ENCODE measurements at regions not wholly inside any gene's neighbourhood (a gene's known extent, or its start where the extent isn't known, plus 50 kb on each side); places are given as distances from the start of the nearest gene placed in this dataset.
"Not testable (repeated sequence)": the region's sequence is repeated elsewhere in the genome, so short reads cannot be mapped to it uniquely, and the experiment has no call there.

- TF ChIP-seq CTCF (IDR thresholded peaks at IDR 0.05 in 8 of 11, conservative IDR thresholded peaks at IDR 0.05 in 3 of 11) = no peak
- no peak for TF ChIP-seq POLR2AphosphoS5 (IDR thresholded peaks at IDR 0.05)
- TF ChIP-seq POLR2A (IDR thresholded peaks at IDR 0.05) = no peak
- Histone ChIP-seq H3K36me3 (no peaks in the 10 kb centered on the region), H3K4me3 (no peak overlapping the region), H3K27me3 (replicated peaks in 1 of 7) (no peaks in the 10 kb centered on the region), H3K9me3 (no peaks in the 10 kb centered on the region), H3K4me1 (peaks cover 0 to 4% (median 0%) of the 10 kb centered on the region in 6 donors), H3K27ac (peak overlapping the region in 4 of 8 donors; percentile 21 to 58 (median 40))
- 48 to 73% (median 60%) methylated on average over 5 of the region's 5 CpGs for WGBS, 5 donors
- intact Hi-C loops (cut with DNase I; ENCODE audit: low total_unique reads) = no loop called here
- DNase-seq = no peak
These were observed 124.6 kb upstream of the TAF11L2 start for GRCh38 chr5:17373406-17373805.

GRCh38 chr5:17373814-17374556, 124.0 kb upstream of the TAF11L2 start:
- H3K4me1 ChIP-seq = peaks cover 0 to 4% (median 0%) of the 10 kb centered on the region in 6 donors
- no peak overlapping the region for H3K4me3 ChIP-seq
- no peaks in the 10 kb centered on the region for H3K9me3 ChIP-seq
- intact Hi-C loops (cut with DNase I; ENCODE audit: low total_unique reads) = no loop called here
- H3K36me3 ChIP-seq = no peaks in the 10 kb centered on the region
- H3K27ac ChIP-seq = peak overlapping the region in 4 of 8 donors; percentile 21 to 58 (median 40)
- DNase-seq = no peak
- WGBS, 5 donors = 70 to 80% (median 76%) methylated on average over 7 of the region's 7 CpGs
- TF ChIP-seq CTCF (IDR thresholded peaks at IDR 0.05 in 8 of 11, conservative IDR thresholded peaks at IDR 0.05 in 3 of 11) (no peak), POLR2AphosphoS5 (IDR thresholded peaks at IDR 0.05) (no peak), POLR2A (IDR thresholded peaks at IDR 0.05) (no peak)
- no peaks in the 10 kb centered on the region for H3K27me3 ChIP-seq (replicated peaks in 1 of 7)

- WGBS, 5 donors = 65 to 74% (median 70%) methylated on average over 10 of the region's 10 CpGs
- TF ChIP-seq POLR2A (IDR thresholded peaks at IDR 0.05) (no peak), CTCF (IDR thresholded peaks at IDR 0.05 in 8 of 11, conservative IDR thresholded peaks at IDR 0.05 in 3 of 11) (no peak), POLR2AphosphoS5 (IDR thresholded peaks at IDR 0.05) (no peak)
These were observed 122.9 kb upstream of the TAF11L2 start for GRCh38 chr5:17374973-17375742.

GRCh38 chr5:17375886-17376285, 122.1 kb upstream of the TAF11L2 start:
- H3K4me1 ChIP-seq; H3K4me3 ChIP-seq; intact Hi-C loops (cut with DNase I; ENCODE audit: low total_unique reads); H3K27me3 ChIP-seq (replicated peaks in 1 of 7); H3K36me3 ChIP-seq; H3K27ac ChIP-seq; H3K9me3 ChIP-seq; DNase-seq: not testable (repeated sequence)
- 90 to 100% (median 96%) methylated on average over 2 of the region's 2 CpGs for WGBS, 5 donors

More at GRCh38 chr5:17374973-17375742, 122.9 kb upstream of the TAF11L2 start:
- no peaks in the 10 kb centered on the region for H3K27me3 ChIP-seq (replicated peaks in 1 of 7)
- H3K36me3 ChIP-seq = no peaks in the 10 kb centered on the region
- intact Hi-C loops (cut with DNase I; ENCODE audit: low total_unique reads) = no loop called here
- no peaks in the 10 kb centered on the region for H3K9me3 ChIP-seq
- no peak overlapping the region for H3K27ac ChIP-seq
- peaks cover 0 to 4% (median 0%) of the 10 kb centered on the region in 6 donors for H3K4me1 ChIP-seq
- DNase-seq = no peak
- H3K4me3 ChIP-seq = no peak overlapping the region
